ENCODE measurements at regions not wholly inside any gene's neighbourhood (a gene's known extent, or its start where the extent isn't known, plus 50 kb on each side); places are given as distances from the start of the nearest gene placed in this dataset.

- intact Hi-C loops (cut with DNase I, micrococcal nuclease): no loop called here
- DNase-seq (no peak), ATAC-seq (no peak)
- Mint-ChIP-seq H3K9me3 (ENCODE audit: low read depth) (peaks cover 7% of the 10 kb centered on the region), H3K36me3 (ENCODE audit: low read depth) (no peaks in the 10 kb centered on the region), H3K27ac (no peak overlapping the region), H3K27me3 (no peaks in the 10 kb centered on the region), H3K4me3 (no peak overlapping the region), H3K4me1 (no peaks in the 10 kb centered on the region)
- ChIA-PET POLR2A (no interaction called here), CTCF (interaction anchor here (0.5 kb wide), 1 partner anchor 710 kb away, joined by 3 read pairs; no protein-coding TSS in a partner anchor)
These were observed 172.3 kb downstream of the ALG10B start for GRCh38 chr12:38488866-38489265.

- Mint-ChIP-seq H3K4me3 (no peak overlapping the region), H3K4me1 (no peaks in the 10 kb centered on the region), H3K36me3 (ENCODE audit: low read depth) (no peaks in the 10 kb centered on the region), H3K27ac (no peak overlapping the region), H3K9me3 (ENCODE audit: low read depth) (peaks cover 7% of the 10 kb centered on the region), H3K27me3 (no peaks in the 10 kb centered on the region)
- ATAC-seq: no peak
- ChIA-PET CTCF (no interaction called here), POLR2A (no interaction called here)
- DNase-seq: no peak
- intact Hi-C loops (cut with DNase I, micrococcal nuclease): no loop called here
These were observed 173.5 kb downstream of the ALG10B start for GRCh38 chr12:38490073-38490472.

- Mint-ChIP-seq H3K27me3 (no peaks in the 10 kb centered on the region), H3K4me1 (no peaks in the 10 kb centered on the region), H3K27ac (no peak overlapping the region), H3K36me3 (ENCODE audit: low read depth) (no peaks in the 10 kb centered on the region), H3K9me3 (ENCODE audit: low read depth) (peaks cover 6% of the 10 kb centered on the region), H3K4me3 (no peak overlapping the region)
- intact Hi-C loops (cut with DNase I, micrococcal nuclease): no loop called here
- ChIA-PET POLR2A (no interaction called here), CTCF (no interaction called here)
- DNase-seq (no peak), ATAC-seq (no peak)
These were observed 174.4 kb downstream of the ALG10B start for GRCh38 chr12:38490941-38491340.

GRCh38 chr12:38501481-38501880 lies 184.9 kb downstream of the ALG10B start:
- ATAC-seq (no peak), DNase-seq (no peak)
- Mint-ChIP-seq H3K27me3 (no peaks in the 10 kb centered on the region), H3K4me1 (no peaks in the 10 kb centered on the region), H3K36me3 (ENCODE audit: low read depth) (no peaks in the 10 kb centered on the region), H3K9me3 (ENCODE audit: low read depth) (peaks cover 20% of the 10 kb centered on the region), H3K4me3 (no peak overlapping the region), H3K27ac (no peak overlapping the region)
- ChIA-PET CTCF (no interaction called here), POLR2A (no interaction called here)
- intact Hi-C loops (cut with DNase I, micrococcal nuclease): no loop called here

- DNase-seq (no peak), ATAC-seq (no peak)
- Mint-ChIP-seq H3K36me3 (ENCODE audit: low read depth) (no peaks in the 10 kb centered on the region), H3K27me3 (no peaks in the 10 kb centered on the region), H3K27ac (no peak overlapping the region), H3K4me1 (no peaks in the 10 kb centered on the region), H3K9me3 (ENCODE audit: low read depth) (peaks cover 19% of the 10 kb centered on the region), H3K4me3 (no peak overlapping the region)
- intact Hi-C loops (cut with DNase I, micrococcal nuclease): no loop called here
- POLR2A ChIA-PET: no interaction called here
- CTCF ChIA-PET: no interaction called here
These were observed 185.4 kb downstream of the ALG10B start for GRCh38 chr12:38501991-38502390.

GRCh38 chr12:38502415-38502814 lies 185.8 kb downstream of the ALG10B start:
- ChIA-PET CTCF (no interaction called here), POLR2A (no interaction called here)
- Mint-ChIP-seq H3K27me3 (no peaks in the 10 kb centered on the region), H3K27ac (no peak overlapping the region), H3K4me1 (no peaks in the 10 kb centered on the region), H3K4me3 (no peak overlapping the region), H3K9me3 (ENCODE audit: low read depth) (peaks cover 15% of the 10 kb centered on the region), H3K36me3 (ENCODE audit: low read depth) (no peaks in the 10 kb centered on the region)
- DNase-seq: no peak
- ATAC-seq: no peak
- intact Hi-C loops (cut with DNase I, micrococcal nuclease): no loop called here

GRCh38 chr12:38507839-38508238 lies 191.3 kb downstream of the ALG10B start:
- no peak overlapping the region for H3K27ac Mint-ChIP-seq
- ChIA-PET CTCF (no interaction called here), POLR2A (no interaction called here)
- H3K4me3 Mint-ChIP-seq: no peak overlapping the region
- peaks cover 14% of the 10 kb centered on the region for H3K9me3 Mint-ChIP-seq (ENCODE audit: low read depth)
- DNase-seq: no peak
- no peaks in the 10 kb centered on the region for H3K4me1 Mint-ChIP-seq
- no peak for ATAC-seq
- no peaks in the 10 kb centered on the region for H3K36me3 Mint-ChIP-seq (ENCODE audit: low read depth)
- H3K27me3 Mint-ChIP-seq: no peaks in the 10 kb centered on the region
- intact Hi-C loops (cut with DNase I, micrococcal nuclease): no loop called here

- no peak overlapping the region for H3K4me3 Mint-ChIP-seq
- CTCF ChIA-PET: no interaction called here
- intact Hi-C loops (cut with DNase I, micrococcal nuclease): no loop called here
These were observed 191.7 kb downstream of the ALG10B start for GRCh38 chr12:38508246-38508645.

GRCh38 chr12:38515912-38516311 lies 199.3 kb downstream of the ALG10B start:
- DNase-seq (no peak), ATAC-seq (no peak)
- H3K4me1 Mint-ChIP-seq: no peaks in the 10 kb centered on the region
- no peak overlapping the region for H3K27ac Mint-ChIP-seq
- intact Hi-C loops (cut with DNase I, micrococcal nuclease): no loop called here
- H3K27me3 Mint-ChIP-seq: no peaks in the 10 kb centered on the region
- POLR2A ChIA-PET: no interaction called here
- H3K4me3 Mint-ChIP-seq: no peak overlapping the region
- CTCF ChIA-PET: no interaction called here
- H3K36me3 Mint-ChIP-seq (ENCODE audit: low read depth): no peaks in the 10 kb centered on the region
- peaks cover 15% of the 10 kb centered on the region for H3K9me3 Mint-ChIP-seq (ENCODE audit: low read depth)

More at GRCh38 chr12:38508246-38508645, 191.7 kb downstream of the ALG10B start:
- no peaks in the 10 kb centered on the region for H3K4me1 Mint-ChIP-seq
- POLR2A ChIA-PET: no interaction called here
- no peaks in the 10 kb centered on the region for H3K36me3 Mint-ChIP-seq (ENCODE audit: low read depth)
- no peak for ATAC-seq
- H3K27ac Mint-ChIP-seq: no peak overlapping the region
- no peak for DNase-seq
- H3K9me3 Mint-ChIP-seq (ENCODE audit: low read depth): peaks cover 14% of the 10 kb centered on the region
- H3K27me3 Mint-ChIP-seq: no peaks in the 10 kb centered on the region

- no peak overlapping the region for H3K27ac Mint-ChIP-seq
- CTCF ChIA-PET: no interaction called here
- ATAC-seq (no peak), DNase-seq (no peak)
- intact Hi-C loops (cut with DNase I, micrococcal nuclease): no loop called here
- H3K36me3 Mint-ChIP-seq (ENCODE audit: low read depth): no peaks in the 10 kb centered on the region
- no peaks in the 10 kb centered on the region for H3K4me1 Mint-ChIP-seq
- POLR2A ChIA-PET: no interaction called here
- peaks cover 11% of the 10 kb centered on the region for H3K9me3 Mint-ChIP-seq (ENCODE audit: low read depth)
- no peak overlapping the region for H3K4me3 Mint-ChIP-seq
- no peaks in the 10 kb centered on the region for H3K27me3 Mint-ChIP-seq
These were observed 199.8 kb downstream of the ALG10B start for GRCh38 chr12:38516418-38516817.

- intact Hi-C loops (cut with DNase I, micrococcal nuclease): no loop called here
- Mint-ChIP-seq H3K36me3 (ENCODE audit: low read depth) (no peaks in the 10 kb centered on the region), H3K27me3 (no peaks in the 10 kb centered on the region), H3K9me3 (ENCODE audit: low read depth) (peaks cover 11% of the 10 kb centered on the region), H3K4me1 (no peaks in the 10 kb centered on the region), H3K27ac (no peak overlapping the region), H3K4me3 (no peak overlapping the region)
- POLR2A ChIA-PET: no interaction called here
- CTCF ChIA-PET: no interaction called here
- DNase-seq: no peak
- ATAC-seq: no peak
These were observed 207.3 kb downstream of the ALG10B start for GRCh38 chr12:38523920-38524319.

- no peaks in the 10 kb centered on the region for H3K27me3 Mint-ChIP-seq
- intact Hi-C loops (cut with DNase I, micrococcal nuclease): no loop called here
- peaks cover 6% of the 10 kb centered on the region for H3K9me3 Mint-ChIP-seq (ENCODE audit: low read depth)
- H3K4me1 Mint-ChIP-seq: no peaks in the 10 kb centered on the region
- DNase-seq (no peak), ATAC-seq (no peak)
- H3K36me3 Mint-ChIP-seq (ENCODE audit: low read depth): no peaks in the 10 kb centered on the region
- CTCF ChIA-PET: no interaction called here
- no peak overlapping the region for H3K27ac Mint-ChIP-seq
- POLR2A ChIA-PET: no interaction called here
- no peak overlapping the region for H3K4me3 Mint-ChIP-seq
These were observed 211.1 kb downstream of the ALG10B start for GRCh38 chr12:38527631-38528030.

GRCh38 chr12:38528527-38528926 lies 212.0 kb downstream of the ALG10B start:
- POLR2A ChIA-PET: no interaction called here
- no peak for DNase-seq
- ATAC-seq: no peak
- H3K4me1 Mint-ChIP-seq: no peaks in the 10 kb centered on the region
- H3K4me3 Mint-ChIP-seq: no peak overlapping the region
- H3K36me3 Mint-ChIP-seq (ENCODE audit: low read depth): no peaks in the 10 kb centered on the region
- H3K27me3 Mint-ChIP-seq: no peaks in the 10 kb centered on the region
- intact Hi-C loops (cut with DNase I, micrococcal nuclease): no loop called here
- H3K27ac Mint-ChIP-seq: no peak overlapping the region
- CTCF ChIA-PET: no interaction called here
- peaks cover 6% of the 10 kb centered on the region for H3K9me3 Mint-ChIP-seq (ENCODE audit: low read depth)

Data from activated CD4-positive, alpha-beta T cell treated with anti-CD3 and anti-CD28 coated beads for 36 hours (primary cell).